ENCODE measurements at regions not wholly inside any gene's neighbourhood (a gene's known extent, or its start where the extent isn't known, plus 50 kb on each side); places are given as distances from the start of the nearest gene placed in this dataset.

DNA sequence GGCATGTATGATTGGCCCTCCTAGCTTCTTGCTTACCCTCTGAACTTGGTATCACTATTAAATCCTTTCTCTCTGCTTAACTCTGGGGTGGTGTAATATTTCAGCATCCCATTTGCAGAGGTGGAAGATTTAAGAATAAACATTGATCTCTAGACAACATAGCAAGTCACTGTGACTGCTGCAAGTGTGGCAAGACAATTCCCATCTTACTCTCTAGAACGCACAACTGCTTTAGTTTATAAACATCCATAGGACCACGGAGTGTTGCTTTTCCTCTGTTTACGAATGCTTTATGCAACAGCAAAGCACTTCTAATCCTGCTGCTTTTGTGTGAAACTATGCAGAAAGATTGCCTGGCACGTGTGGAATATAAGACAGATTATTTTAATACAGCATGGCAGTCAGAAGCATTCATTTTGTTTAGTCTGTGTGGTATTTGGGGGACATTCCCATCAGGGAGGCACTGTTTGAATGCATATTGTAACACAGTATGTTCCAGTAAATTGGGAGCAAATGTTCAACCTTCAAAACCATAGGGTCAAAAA lies 338.9 kb upstream of the TMCO5A start:
- Mint-ChIP-seq H3K36me3 (no peaks in the 10 kb centered on the region), H3K4me3 (no peak overlapping the region), H3K4me1 (peaks cover 22% of the 10 kb centered on the region), H3K27me3 (ENCODE audit: insufficient read depth, low read depth) (no peaks in the 10 kb centered on the region), H3K9me3 (no peaks in the 10 kb centered on the region), H3K27ac (peak overlapping the region; percentile 47)
- Histone ChIP-seq H3K4me2 (no peak overlapping the region), H3F3A (ENCODE audit: low read depth) (no peaks in the 10 kb centered on the region), H3K36me3 (no peaks in the 10 kb centered on the region), H3K9ac (no peak overlapping the region), H3K9me3 (ENCODE audit: low read depth) (no peaks in the 10 kb centered on the region), H3K79me2 (ENCODE audit: low read depth) (no peaks in the 10 kb centered on the region), H4K20me1 (ENCODE audit: low read depth) (no peaks in the 10 kb centered on the region), H2AFZ (replicated peaks) (no peak overlapping the region), H3K4me3 (no peak overlapping the region), H3K4me1 (peaks cover 8% of the 10 kb centered on the region), H3K27ac (no peak overlapping the region), H3K27me3 (no peaks in the 10 kb centered on the region)
- TF ChIP-seq EZH2phosphoT487 (IDR thresholded peaks at IDR 0.05) (no peak), CTCF (IDR thresholded peaks at IDR 0.05) (no peak)
- no peak for DNase-seq (ENCODE audit: low spot score)

DNA sequence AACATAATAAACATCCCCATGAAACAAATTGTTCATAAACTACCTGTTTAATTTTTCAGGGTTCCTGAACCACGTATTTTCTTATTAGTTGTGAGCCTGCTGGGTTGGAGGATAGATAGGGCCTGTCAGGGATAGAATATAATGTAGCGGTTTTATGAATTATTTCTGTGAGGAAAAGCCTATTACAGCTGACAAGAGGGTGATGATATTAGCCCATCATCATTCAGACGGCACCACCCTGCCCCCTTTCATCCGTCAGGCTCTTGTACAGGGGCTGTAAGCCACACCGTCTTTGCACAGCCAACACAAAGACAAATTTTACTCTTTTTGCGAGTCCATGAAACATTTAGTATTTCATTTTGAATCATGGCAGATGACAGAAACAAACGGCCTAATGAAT lies 335.3 kb upstream of the TMCO5A start:
- H4K20me1 ChIP-seq (ENCODE audit: low read depth): no peaks in the 10 kb centered on the region
- Mint-ChIP-seq H3K4me3 (no peak overlapping the region), H3K4me1 (peaks cover 9% of the 10 kb centered on the region), H3K36me3 (no peaks in the 10 kb centered on the region), H3K27me3 (ENCODE audit: insufficient read depth, low read depth) (no peaks in the 10 kb centered on the region), H3K27ac (no peak overlapping the region), H3K9me3 (no peaks in the 10 kb centered on the region)
- H3K9me3 ChIP-seq (ENCODE audit: low read depth): no peaks in the 10 kb centered on the region
- no peak for DNase-seq (ENCODE audit: low spot score)
- H3K4me3 ChIP-seq: no peak overlapping the region
- no peak overlapping the region for H2AFZ ChIP-seq (replicated peaks)
- TF ChIP-seq EZH2phosphoT487 (IDR thresholded peaks at IDR 0.05): no peak
- no peak for TF ChIP-seq EZH2 (IDR thresholded peaks at IDR 0.05)
- no peak for TF ChIP-seq CTCF (IDR thresholded peaks at IDR 0.05)
- H3K27me3 ChIP-seq: no peaks in the 10 kb centered on the region
- H3K9ac ChIP-seq: no peak overlapping the region
- H3K27ac ChIP-seq: no peak overlapping the region
- no peak overlapping the region for H3K4me2 ChIP-seq
- no peaks in the 10 kb centered on the region for H3K79me2 ChIP-seq (ENCODE audit: low read depth)
- H3K36me3 ChIP-seq: no peaks in the 10 kb centered on the region
- no peaks in the 10 kb centered on the region for H3F3A ChIP-seq (ENCODE audit: low read depth)
- no peaks in the 10 kb centered on the region for H3K4me1 ChIP-seq

DNA sequence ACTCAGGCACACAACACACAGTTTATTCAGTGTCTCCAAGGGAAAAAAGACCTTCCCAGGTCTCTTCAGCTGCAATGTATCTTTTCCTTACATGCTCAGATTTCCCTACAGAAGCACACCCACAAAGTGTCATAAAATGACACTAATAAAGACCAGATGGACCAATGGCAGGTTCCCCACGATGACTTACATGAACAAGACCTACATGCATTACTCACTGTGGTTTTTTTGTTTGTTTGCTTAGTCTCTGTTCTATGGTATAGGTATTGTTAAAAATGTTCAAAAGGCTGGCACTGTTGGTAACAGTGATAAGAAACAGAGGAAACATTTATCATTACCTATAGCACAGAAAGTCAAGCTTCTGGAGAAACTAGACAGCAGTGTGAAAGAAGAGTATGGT lies 318.2 kb upstream of the TMCO5A start:
- Mint-ChIP-seq H3K27ac (no peak overlapping the region), H3K36me3 (no peaks in the 10 kb centered on the region), H3K27me3 (ENCODE audit: insufficient read depth, low read depth) (peaks cover 2% of the 10 kb centered on the region), H3K4me1 (no peaks in the 10 kb centered on the region), H3K9me3 (peaks cover 6% of the 10 kb centered on the region), H3K4me3 (no peak overlapping the region)
- TF ChIP-seq EZH2 (IDR thresholded peaks at IDR 0.05) (no peak), EZH2phosphoT487 (IDR thresholded peaks at IDR 0.05) (no peak), CTCF (IDR thresholded peaks at IDR 0.05) (no peak)
- H3K4me3 ChIP-seq: no peak overlapping the region
- H4K20me1 ChIP-seq (ENCODE audit: low read depth): no peaks in the 10 kb centered on the region
- H3K27ac ChIP-seq: no peak overlapping the region
- H3F3A ChIP-seq (ENCODE audit: low read depth): no peaks in the 10 kb centered on the region
- no peak overlapping the region for H3K4me2 ChIP-seq
- DNase-seq (ENCODE audit: low spot score): no peak
- no peak overlapping the region for H2AFZ ChIP-seq (replicated peaks)
- H3K79me2 ChIP-seq (ENCODE audit: low read depth): no peaks in the 10 kb centered on the region
- no peaks in the 10 kb centered on the region for H3K4me1 ChIP-seq
- H3K9me3 ChIP-seq (ENCODE audit: low read depth): no peaks in the 10 kb centered on the region
- H3K27me3 ChIP-seq: no peaks in the 10 kb centered on the region
- no peak overlapping the region for H3K9ac ChIP-seq
- no peaks in the 10 kb centered on the region for H3K36me3 ChIP-seq

Measured in neural progenitor cell (in vitro differentiated cells).